Immature natural killer cell (primary cell): ENCODE measurements at regions not wholly inside any gene's neighbourhood (a gene's known extent, or its start where the extent isn't known, plus 50 kb on each side); places are given as distances from the start of the nearest gene placed in this dataset.

Experiments used
- DNase-seq, 3 donors: peaks; one replicate each; pipeline ENCODE4 v3.0.0; 2022; ENCODE audit warnings: mixed read lengths in 1 of 3
- H3K27ac Mint-ChIP-seq, 6 donors: one replicate each; pipeline ENCODE4 v1.8.0; 2020; ENCODE audit warnings: mixed read lengths in 6 of 6, mild to moderate bottlenecking in 5 of 6, inconsistent platforms in 4 of 6, moderate library complexity in 3 of 6
- H3K27me3 Mint-ChIP-seq, 3 donors: one replicate each; pipeline ENCODE4 v1.8.0; 2020 to 2021; ENCODE audit warnings: low read depth in 3 of 3, mild to moderate bottlenecking in 3 of 3, mixed read lengths in 3 of 3, moderate library complexity in 3 of 3, inconsistent platforms in 1 of 3
- H3K36me3 Mint-ChIP-seq, 3 donors: one replicate each; pipeline ENCODE4 v1.8.0; 2020; ENCODE audit warnings: mixed read lengths in 3 of 3, inconsistent platforms in 2 of 3, mild to moderate bottlenecking in 2 of 3
- H3K4me1 Mint-ChIP-seq, 2 donors: one replicate each; pipeline ENCODE4 v1.8.0; 2020; ENCODE audit warnings: inconsistent platforms in 2 of 2, mild to moderate bottlenecking in 2 of 2, mixed read lengths in 2 of 2, moderate library complexity in 1 of 2
- H3K4me3 Mint-ChIP-seq, 5 donors: one replicate each; pipeline ENCODE4 v1.8.0; 2020; ENCODE audit warnings: mild to moderate bottlenecking in 5 of 5, mixed read lengths in 5 of 5, inconsistent platforms in 3 of 5, moderate library complexity in 3 of 5
- H3K9me3 Mint-ChIP-seq, 6 donors: one replicate each; pipeline ENCODE4 v1.8.0; 2020; ENCODE audit warnings: mild to moderate bottlenecking in 6 of 6, mixed read lengths in 6 of 6, inconsistent platforms in 4 of 6, moderate library complexity in 3 of 6

DNA sequence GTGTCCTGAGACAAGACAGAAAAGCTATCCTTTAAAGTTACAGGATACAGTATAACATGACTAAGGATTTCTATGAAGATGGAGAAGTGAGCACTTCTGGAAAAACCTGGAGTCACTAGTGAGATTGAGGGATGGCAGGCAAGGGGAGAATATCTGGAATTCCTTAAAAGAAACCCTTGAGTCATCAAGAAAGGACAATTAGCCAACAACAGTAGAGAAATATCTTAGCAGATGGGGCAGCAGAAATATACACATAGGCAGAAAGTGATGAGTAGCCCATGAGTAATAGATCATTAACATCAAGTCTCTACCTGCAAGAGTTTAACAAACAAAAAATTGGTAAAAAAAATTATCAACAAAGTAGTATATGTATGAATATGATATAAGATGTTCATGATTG lies 858.8 kb upstream of the FRG1 start:
- Mint-ChIP-seq H3K27me3 (no peaks in the 10 kb centered on the region), H3K27ac (no peak overlapping the region), H3K9me3 (peaks cover 0 to 41% (median 19%) of the 10 kb centered on the region in 6 donors), H3K4me1 (no peaks in the 10 kb centered on the region), H3K4me3 (no peak overlapping the region), H3K36me3 (no peaks in the 10 kb centered on the region)
- DNase-seq = no peak

GRCh38 chr4:189083769-189084168 lies 856.9 kb upstream of the FRG1 start:
- no peak for DNase-seq
- H3K27ac Mint-ChIP-seq = no peak overlapping the region
- H3K9me3 Mint-ChIP-seq = peaks cover 0 to 31% (median 15%) of the 10 kb centered on the region in 6 donors
- no peaks in the 10 kb centered on the region for H3K36me3 Mint-ChIP-seq
- no peaks in the 10 kb centered on the region for H3K4me1 Mint-ChIP-seq
- H3K4me3 Mint-ChIP-seq = no peak overlapping the region
- no peaks in the 10 kb centered on the region for H3K27me3 Mint-ChIP-seq

DNA sequence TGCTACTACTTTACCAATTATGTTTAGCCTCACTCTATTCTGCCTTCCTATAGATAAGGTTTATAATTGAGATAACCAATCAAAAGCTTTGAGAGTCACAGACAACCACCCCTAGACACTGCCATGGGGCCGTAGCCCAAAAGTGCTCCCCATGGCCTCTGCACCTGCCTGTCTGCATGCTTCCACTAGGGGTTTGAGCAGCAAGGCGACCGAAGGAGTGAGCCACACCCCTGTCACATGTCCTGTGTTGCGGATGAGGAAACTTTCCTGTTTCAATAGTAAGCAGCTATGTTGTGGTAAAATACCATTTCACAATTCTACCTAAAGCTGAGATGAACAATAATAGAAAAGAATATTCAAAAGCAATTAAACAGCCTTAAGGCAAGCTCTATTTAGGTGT lies 856.0 kb upstream of the FRG1 start:
- H3K4me3 Mint-ChIP-seq = no peak overlapping the region
- DNase-seq = no peak

GRCh38 chr4:189087971-189088370 lies 852.7 kb upstream of the FRG1 start:
- no peak for DNase-seq
- no peak overlapping the region for H3K27ac Mint-ChIP-seq
- peaks cover 3 to 43% (median 9%) of the 10 kb centered on the region in 6 donors for H3K9me3 Mint-ChIP-seq
- H3K36me3 Mint-ChIP-seq = no peaks in the 10 kb centered on the region
- peaks cover 0 to 2% (median 0%) of the 10 kb centered on the region in 3 donors for H3K27me3 Mint-ChIP-seq
- H3K4me3 Mint-ChIP-seq = no peak overlapping the region
- no peaks in the 10 kb centered on the region for H3K4me1 Mint-ChIP-seq

More for the DNA sequence above, 856.0 kb upstream of the FRG1 start:
- H3K27ac Mint-ChIP-seq = no peak overlapping the region
- no peaks in the 10 kb centered on the region for H3K4me1 Mint-ChIP-seq
- no peaks in the 10 kb centered on the region for H3K36me3 Mint-ChIP-seq
- H3K9me3 Mint-ChIP-seq = peaks cover 0 to 31% (median 19%) of the 10 kb centered on the region in 6 donors
- no peaks in the 10 kb centered on the region for H3K27me3 Mint-ChIP-seq

GRCh38 chr4:189088780-189089179 lies 851.9 kb upstream of the FRG1 start:
- H3K4me3 Mint-ChIP-seq = no peak overlapping the region

GRCh38 chr4:189090174-189090814 lies 850.4 kb upstream of the FRG1 start:
- H3K27ac Mint-ChIP-seq = no peak overlapping the region
- H3K36me3 Mint-ChIP-seq = no peaks in the 10 kb centered on the region
- no peak overlapping the region for H3K4me3 Mint-ChIP-seq
- H3K27me3 Mint-ChIP-seq = peaks cover 0 to 2% (median 0%) of the 10 kb centered on the region in 3 donors
- H3K4me1 Mint-ChIP-seq = no peaks in the 10 kb centered on the region
- DNase-seq = no peak
- H3K9me3 Mint-ChIP-seq = peaks cover 3 to 48% (median 9%) of the 10 kb centered on the region in 6 donors

More at GRCh38 chr4:189088780-189089179, 851.9 kb upstream of the FRG1 start:
- Mint-ChIP-seq H3K9me3 (peaks cover 3 to 44% (median 9%) of the 10 kb centered on the region in 6 donors), H3K27me3 (peaks cover 0 to 2% (median 0%) of the 10 kb centered on the region in 3 donors), H3K27ac (no peak overlapping the region), H3K4me1 (no peaks in the 10 kb centered on the region), H3K36me3 (no peaks in the 10 kb centered on the region)
- DNase-seq = no peak

DNA sequence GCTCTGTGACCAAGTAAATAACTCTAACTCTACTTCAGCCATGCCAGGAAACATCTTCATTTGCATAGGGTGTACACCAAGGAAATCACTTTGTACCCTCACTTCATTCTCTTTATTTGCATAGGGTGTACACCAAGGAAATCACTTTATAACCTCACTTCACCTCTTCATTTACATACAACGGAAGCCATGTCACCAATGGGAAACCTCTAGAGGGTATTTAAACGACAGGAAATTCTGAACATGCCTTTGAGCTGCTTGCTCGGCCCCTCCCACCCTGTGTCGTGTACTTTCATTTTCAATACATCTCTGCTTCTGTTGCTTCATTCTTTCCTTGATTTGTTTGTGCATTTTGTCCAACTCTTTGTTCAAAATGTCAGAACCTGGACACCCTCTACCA lies 848.1 kb upstream of the FRG1 start:
- Mint-ChIP-seq H3K36me3 (no peaks in the 10 kb centered on the region), H3K4me1 (no peaks in the 10 kb centered on the region), H3K9me3 (peaks cover 7 to 59% (median 9%) of the 10 kb centered on the region in 6 donors), H3K27me3 (peaks cover 0 to 2% (median 1%) of the 10 kb centered on the region in 3 donors), H3K27ac (no peak overlapping the region), H3K4me3 (no peak overlapping the region)
- no peak for DNase-seq

DNA sequence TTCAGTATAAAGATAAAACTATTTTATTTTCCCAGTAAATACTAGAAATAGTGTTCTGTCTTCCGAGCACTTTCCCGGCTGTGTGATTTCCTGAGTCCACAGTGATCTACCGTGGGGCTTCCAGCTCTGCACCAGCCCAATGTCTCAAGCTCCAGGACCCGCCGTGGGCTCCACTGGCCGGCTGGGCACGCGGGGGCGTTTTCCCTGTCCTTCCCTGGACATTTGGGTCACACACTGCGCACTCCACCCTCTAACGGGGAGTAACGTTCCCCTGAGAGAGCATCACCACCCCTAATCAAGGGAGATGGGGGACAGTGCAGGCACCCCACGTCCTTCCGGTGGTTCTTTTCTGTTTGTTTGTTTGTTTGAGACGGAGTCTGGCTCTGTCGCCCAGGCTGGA lies 844.6 kb upstream of the FRG1 start:
- no peak overlapping the region for H3K4me3 Mint-ChIP-seq
- no peak for DNase-seq

DNA sequence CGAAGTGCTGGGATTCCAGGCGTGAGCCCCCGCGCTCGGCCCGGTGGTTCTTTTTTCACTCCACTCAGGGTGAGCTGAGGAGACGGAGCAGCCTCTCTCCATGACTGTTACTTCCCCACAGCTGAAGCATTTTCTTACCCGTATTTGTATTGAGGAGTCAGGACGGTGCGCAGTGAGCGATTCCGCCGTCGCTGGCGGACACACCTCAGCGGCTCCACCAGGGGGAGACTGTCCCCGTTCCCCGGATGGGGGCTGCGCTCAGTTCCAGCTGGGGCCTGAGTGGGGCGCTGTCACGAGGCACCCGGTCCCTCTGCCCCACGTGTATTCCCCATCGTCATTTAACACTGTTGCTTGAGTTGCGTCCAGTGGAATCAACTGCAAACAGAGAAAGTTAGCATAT lies 844.0 kb upstream of the FRG1 start:
- Mint-ChIP-seq H3K36me3 (no peaks in the 10 kb centered on the region), H3K27me3 (peaks cover 0 to 3% (median 0%) of the 10 kb centered on the region in 3 donors), H3K4me3 (no peak overlapping the region), H3K27ac (no peak overlapping the region), H3K9me3 (peaks cover 3 to 42% (median 9%) of the 10 kb centered on the region in 6 donors), H3K4me1 (no peaks in the 10 kb centered on the region)
- DNase-seq = no peak

More for the DNA sequence above, 844.6 kb upstream of the FRG1 start:
- Mint-ChIP-seq H3K27ac (no peak overlapping the region), H3K4me1 (no peaks in the 10 kb centered on the region), H3K9me3 (peaks cover 3 to 45% (median 9%) of the 10 kb centered on the region in 6 donors), H3K36me3 (no peaks in the 10 kb centered on the region), H3K27me3 (peaks cover 0 to 3% (median 2%) of the 10 kb centered on the region in 3 donors)

DNA sequence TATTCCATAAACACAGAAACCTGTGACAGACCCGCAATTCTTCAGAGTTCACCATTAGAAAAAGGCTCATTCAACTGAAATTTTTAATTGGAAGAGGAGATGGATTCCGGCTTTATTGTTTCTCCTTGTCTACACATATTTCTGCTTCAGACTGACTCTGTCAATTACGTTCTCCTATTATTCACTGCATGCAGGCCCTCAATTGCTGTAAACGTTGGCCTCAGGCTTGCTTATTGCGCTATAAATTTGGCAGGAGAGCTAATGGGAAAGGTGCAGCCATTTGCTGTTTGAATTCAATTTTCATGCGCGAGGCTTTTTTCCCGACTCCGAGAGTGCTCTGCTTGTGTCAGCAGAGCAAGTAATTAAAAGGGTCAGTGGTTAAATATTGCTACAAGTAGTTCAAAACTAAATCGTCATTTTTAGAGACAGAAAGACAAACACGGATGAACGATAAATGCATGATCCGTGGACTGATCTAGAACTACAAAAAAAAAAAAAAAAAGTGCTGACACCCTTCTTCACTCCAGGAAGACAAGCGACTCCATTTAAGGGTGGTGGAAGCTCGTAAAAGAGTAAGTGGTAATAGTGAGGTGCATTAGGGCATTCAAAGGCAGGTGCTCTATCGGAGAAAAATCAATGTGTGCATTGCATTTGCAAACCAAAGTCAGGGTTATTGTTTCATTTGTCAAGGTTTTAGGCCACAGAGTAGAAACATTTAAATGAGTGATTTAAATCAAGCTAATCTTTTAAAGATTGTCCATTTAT lies 841.6 kb upstream of the FRG1 start:
- Mint-ChIP-seq H3K27me3 (peaks cover 0 to 3% (median 0%) of the 10 kb centered on the region in 3 donors), H3K4me1 (no peaks in the 10 kb centered on the region), H3K9me3 (peaks cover 3 to 52% (median 6%) of the 10 kb centered on the region in 6 donors), H3K4me3 (no peak overlapping the region), H3K36me3 (no peaks in the 10 kb centered on the region), H3K27ac (no peak overlapping the region)
- DNase-seq = no peak

DNA sequence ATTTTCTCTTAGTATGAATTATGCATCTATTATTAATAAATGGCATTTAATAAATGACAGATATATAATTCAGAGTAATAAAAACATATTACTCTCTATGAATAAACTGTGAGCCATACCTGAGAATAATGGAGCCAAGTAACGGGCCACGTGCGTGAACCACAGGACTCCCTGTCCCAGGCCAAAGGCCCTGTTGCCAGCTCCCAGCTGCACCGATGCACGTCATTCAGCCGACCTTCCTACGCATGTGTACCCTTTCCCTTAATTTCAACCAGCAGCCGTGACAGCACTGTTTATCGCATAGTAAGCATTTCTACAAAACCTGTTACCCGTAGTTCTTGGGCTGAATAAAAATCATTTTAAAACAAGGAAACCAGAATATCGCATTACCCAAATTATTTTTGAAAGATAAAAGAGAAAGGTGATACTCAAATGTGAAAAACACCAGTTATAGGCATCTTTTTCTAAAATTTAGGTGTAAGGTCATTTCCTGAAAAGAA lies 827.2 kb upstream of the FRG1 start:
- Mint-ChIP-seq H3K4me1 (no peaks in the 10 kb centered on the region), H3K9me3 (peaks cover 2 to 31% (median 19%) of the 10 kb centered on the region in 6 donors), H3K27ac (no peak overlapping the region), H3K36me3 (peaks cover 0 to 3% (median 0%) of the 10 kb centered on the region in 3 donors), H3K4me3 (no peak overlapping the region), H3K27me3 (peaks cover 0 to 2% (median 0%) of the 10 kb centered on the region in 3 donors)
- DNase-seq = no peak

- no peaks in the 10 kb centered on the region for H3K4me1 Mint-ChIP-seq
- H3K36me3 Mint-ChIP-seq = peaks cover 0 to 7% (median 0%) of the 10 kb centered on the region in 3 donors
- no peak overlapping the region for H3K4me3 Mint-ChIP-seq
- H3K27me3 Mint-ChIP-seq = peaks cover 0 to 4% (median 1%) of the 10 kb centered on the region in 3 donors
- no peak for DNase-seq
- H3K9me3 Mint-ChIP-seq = peaks cover 8 to 50% (median 33%) of the 10 kb centered on the region in 6 donors
- H3K27ac Mint-ChIP-seq = no peak overlapping the region
These were observed 823.2 kb upstream of the FRG1 start for GRCh38 chr4:189117426-189117825.

DNA sequence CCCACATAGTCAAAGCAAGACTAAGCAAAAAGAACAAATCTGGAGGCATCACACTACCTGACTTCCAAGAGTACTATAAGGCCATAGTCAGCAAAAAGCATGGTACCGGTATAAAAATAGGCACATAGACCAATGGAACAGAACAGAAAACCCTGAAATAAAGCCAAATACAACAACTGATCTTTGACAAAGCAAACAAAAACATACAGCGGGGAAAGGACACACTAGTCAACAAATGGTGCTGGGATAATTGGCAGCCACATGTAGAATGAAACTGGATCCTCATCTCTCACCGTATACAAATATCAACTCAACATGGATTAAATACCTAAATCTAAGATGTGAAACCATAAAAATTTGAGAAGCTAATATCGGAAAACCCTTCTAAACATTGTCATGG lies 819.3 kb upstream of the FRG1 start:
- H3K36me3 Mint-ChIP-seq = peaks cover 0 to 7% (median 0%) of the 10 kb centered on the region in 3 donors
- H3K9me3 Mint-ChIP-seq = peaks cover 10 to 57% (median 24%) of the 10 kb centered on the region in 6 donors
- peaks cover 0 to 2% (median 1%) of the 10 kb centered on the region in 3 donors for H3K27me3 Mint-ChIP-seq
- no peaks in the 10 kb centered on the region for H3K4me1 Mint-ChIP-seq
- no peak overlapping the region for H3K4me3 Mint-ChIP-seq
- DNase-seq = no peak
- no peak overlapping the region for H3K27ac Mint-ChIP-seq

DNA sequence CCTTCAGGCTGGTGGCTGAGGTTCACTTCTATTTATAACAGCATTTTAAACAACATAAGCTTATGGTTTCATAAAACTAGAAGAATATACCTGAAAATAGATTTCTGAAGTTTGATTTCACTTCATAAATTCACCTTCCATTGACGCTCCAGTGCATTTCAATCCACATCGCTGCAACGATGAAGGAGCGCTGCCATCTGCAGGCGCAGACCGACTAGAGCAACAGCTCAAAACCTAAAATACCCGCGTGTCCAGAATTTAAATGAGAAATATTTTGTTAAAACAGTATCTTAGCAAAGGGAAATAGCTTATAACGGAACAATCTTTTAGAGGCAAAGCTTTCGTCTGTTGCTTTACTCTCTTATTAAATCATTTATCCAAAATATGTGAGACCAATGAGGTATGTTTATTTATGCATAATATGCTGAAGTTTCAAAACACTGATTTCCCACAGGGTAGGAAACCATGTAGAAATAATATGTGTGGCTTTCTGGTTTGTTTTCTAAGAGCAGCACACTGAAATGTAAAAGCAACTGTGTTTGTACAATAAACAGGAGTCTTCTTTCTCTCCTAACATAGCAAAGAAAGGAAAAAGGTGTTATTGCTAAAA lies 816.4 kb upstream of the FRG1 start:
- Mint-ChIP-seq H3K36me3 (peaks cover 0 to 4% (median 0%) of the 10 kb centered on the region in 3 donors), H3K4me1 (no peaks in the 10 kb centered on the region), H3K9me3 (peaks cover 9 to 54% (median 18%) of the 10 kb centered on the region in 6 donors), H3K27ac (no peak overlapping the region), H3K27me3 (peaks cover 0 to 3% (median 2%) of the 10 kb centered on the region in 3 donors), H3K4me3 (no peak overlapping the region)
- DNase-seq = no peak
